Activated CD8-positive, alpha-beta T cell treated with anti-CD3 and anti-CD28 coated beads, Interleukin-2, amount 10 ng/mL, durations not matched to agents 7 days and 5 days (primary cell): ENCODE measurements at regions not wholly inside any gene's neighbourhood (a gene's known extent, or its start where the extent isn't known, plus 50 kb on each side); places are given as distances from the start of the nearest gene placed in this dataset.
"Not testable (repeated sequence)": the region's sequence is repeated elsewhere in the genome, so short reads cannot be mapped to it uniquely, and the experiment has no call there.

ENCODE experiments used
- ATAC-seq: fragments of 150-1000 bp; cut with Tn5 transposase; one replicate; pipeline ENCODE4 v1.10.0; 2021; ENCODE audit warnings: moderate library complexity
- CTCF ChIA-PET: fragments of 350-600 bp; sonication (Branson Sonifier 250); formaldehyde crosslinking; loops from one replicate; lab custom pipeline; 2021; ENCODE audit warnings: antibody characterized with exemption; lab: Charles Lee
- POLR2A ChIA-PET: fragments of 350-600 bp; sonication (Branson Sonifier 250); formaldehyde crosslinking; loops from one replicate; lab custom pipeline; 2021; ENCODE audit warnings: antibody characterized with exemption; lab: Charles Lee
- DNase-seq: peaks from one replicate; pipeline ENCODE4 v3.0.0-alpha.2; 2020
- H3K27ac Mint-ChIP-seq: one replicate; pipeline ENCODE4 v1.8.0; 2021; ENCODE audit warnings: mild to moderate bottlenecking, mixed read lengths
- H3K27me3 Mint-ChIP-seq: one replicate; pipeline ENCODE4 v1.8.0; 2021; ENCODE audit warnings: low read depth, mixed read lengths
- H3K36me3 Mint-ChIP-seq: one replicate; pipeline ENCODE4 v1.8.0; 2021; ENCODE audit warnings: low read depth, mixed read lengths
- H3K4me1 Mint-ChIP-seq: one replicate; pipeline ENCODE4 v1.8.0; 2021; ENCODE audit warnings: low read depth, mixed read lengths
- H3K4me3 Mint-ChIP-seq: one replicate; pipeline ENCODE4 v1.8.0; 2021; ENCODE audit warnings: mild to moderate bottlenecking, mixed read lengths
- H3K9me3 Mint-ChIP-seq: one replicate; pipeline ENCODE4 v1.8.0; 2022; ENCODE audit warnings: mixed read lengths; ENCODE audit not compliant: insufficient read depth

DNA sequence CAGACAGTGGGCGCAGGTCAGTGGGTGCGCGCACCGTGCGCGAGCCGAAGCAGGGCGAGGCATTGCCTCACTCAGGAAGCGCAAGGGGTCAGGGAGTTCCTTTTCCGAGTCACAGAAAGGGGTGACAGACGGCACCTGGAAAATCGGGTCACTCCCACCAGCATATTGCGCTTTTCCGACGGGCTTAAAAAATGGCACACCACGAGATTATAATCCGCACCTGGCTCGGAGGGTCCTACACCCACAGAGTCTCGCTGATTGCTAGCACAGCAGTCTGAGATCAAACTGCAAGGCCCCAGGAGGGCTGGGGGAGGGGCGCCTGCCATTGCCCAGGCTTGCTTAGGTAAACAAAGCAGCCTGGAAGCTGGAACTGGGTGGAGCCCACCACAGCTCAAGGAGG is 372.2 kb downstream of the NKX6-1 start:
- H3K27ac Mint-ChIP-seq, ATAC-seq, CTCF ChIA-PET, H3K4me3 Mint-ChIP-seq, H3K4me1 Mint-ChIP-seq, DNase-seq, H3K36me3 Mint-ChIP-seq, H3K9me3 Mint-ChIP-seq, H3K27me3 Mint-ChIP-seq: not testable (repeated sequence)
- POLR2A ChIA-PET: interaction anchor here (0.7 kb wide), 1 partner anchor 10 kb away, joined by 3 read pairs; no protein-coding TSS in a partner anchor

DNA sequence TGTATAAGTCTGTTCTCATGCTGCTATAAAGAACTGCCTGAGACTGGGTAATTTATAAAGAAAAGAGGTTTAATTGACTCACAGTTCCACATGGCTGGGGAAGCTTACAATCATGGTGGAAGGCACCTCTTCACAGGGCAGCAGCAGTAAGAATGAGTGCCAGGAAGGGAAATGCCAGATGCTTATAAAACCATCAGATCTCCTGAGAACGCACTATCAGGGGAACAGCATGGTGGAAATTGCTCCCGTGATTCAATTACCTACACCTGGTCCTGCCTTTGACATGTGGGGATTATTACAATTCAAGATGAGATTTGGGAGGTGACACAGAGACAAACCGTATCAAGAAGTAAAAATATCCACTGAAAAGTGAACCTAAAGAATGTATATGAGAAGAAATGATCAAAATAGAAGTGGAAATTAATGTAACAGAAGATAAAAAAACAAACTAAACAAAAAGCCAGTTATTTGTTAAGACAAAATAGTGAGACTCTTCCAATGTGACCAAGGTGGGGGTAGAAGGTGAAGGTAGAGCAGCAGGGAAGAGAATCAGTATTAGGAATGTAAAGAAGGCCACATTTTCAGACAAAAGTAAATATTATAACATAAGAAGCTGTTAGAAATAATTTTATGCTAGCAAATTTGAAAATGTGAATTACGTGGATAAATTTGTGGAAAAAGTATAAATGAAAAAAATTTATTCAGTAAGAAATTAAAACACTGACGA is 372.9 kb downstream of the NKX6-1 start:
- Mint-ChIP-seq H3K36me3 (no peaks in the 10 kb centered on the region), H3K9me3 (no peaks in the 10 kb centered on the region), H3K27ac (no peak overlapping the region), H3K4me3 (no peak overlapping the region), H3K4me1 (no peaks in the 10 kb centered on the region), H3K27me3 (no peaks in the 10 kb centered on the region)
- ChIA-PET CTCF (no interaction called here), POLR2A (interaction anchor here (0.7 kb wide), 1 partner anchor 9 kb away, joined by 3 read pairs; no protein-coding TSS in a partner anchor)
- DNase-seq: no peak
- ATAC-seq: no peak

DNA sequence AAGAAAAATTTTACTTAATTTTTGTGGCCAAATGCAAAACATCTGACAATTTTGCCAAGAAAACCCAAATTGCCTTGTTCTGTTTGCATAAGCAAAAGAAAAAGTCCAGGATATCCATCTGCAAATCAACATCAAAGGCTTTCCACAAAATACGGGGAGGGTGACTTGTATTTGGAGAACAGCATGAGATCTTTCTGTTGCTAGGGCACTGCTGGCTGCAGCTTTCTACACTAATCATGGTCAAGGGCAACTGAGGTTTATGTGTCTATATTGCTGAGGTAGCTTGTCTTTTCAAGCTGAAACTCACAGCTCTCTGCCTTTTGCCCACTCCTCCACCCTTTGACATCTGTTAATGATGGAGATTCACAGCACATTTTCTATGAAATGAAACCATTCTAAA is 389.1 kb downstream of the NKX6-1 start:
- peaks cover 8% of the 10 kb centered on the region for H3K9me3 Mint-ChIP-seq
- H3K4me3 Mint-ChIP-seq: no peak overlapping the region
- ChIA-PET CTCF (no interaction called here), POLR2A (no interaction called here)
- H3K36me3 Mint-ChIP-seq: no peaks in the 10 kb centered on the region
- no peak overlapping the region for H3K27ac Mint-ChIP-seq
- no peak for DNase-seq
- ATAC-seq: no peak
- H3K4me1 Mint-ChIP-seq: no peaks in the 10 kb centered on the region
- no peaks in the 10 kb centered on the region for H3K27me3 Mint-ChIP-seq

DNA sequence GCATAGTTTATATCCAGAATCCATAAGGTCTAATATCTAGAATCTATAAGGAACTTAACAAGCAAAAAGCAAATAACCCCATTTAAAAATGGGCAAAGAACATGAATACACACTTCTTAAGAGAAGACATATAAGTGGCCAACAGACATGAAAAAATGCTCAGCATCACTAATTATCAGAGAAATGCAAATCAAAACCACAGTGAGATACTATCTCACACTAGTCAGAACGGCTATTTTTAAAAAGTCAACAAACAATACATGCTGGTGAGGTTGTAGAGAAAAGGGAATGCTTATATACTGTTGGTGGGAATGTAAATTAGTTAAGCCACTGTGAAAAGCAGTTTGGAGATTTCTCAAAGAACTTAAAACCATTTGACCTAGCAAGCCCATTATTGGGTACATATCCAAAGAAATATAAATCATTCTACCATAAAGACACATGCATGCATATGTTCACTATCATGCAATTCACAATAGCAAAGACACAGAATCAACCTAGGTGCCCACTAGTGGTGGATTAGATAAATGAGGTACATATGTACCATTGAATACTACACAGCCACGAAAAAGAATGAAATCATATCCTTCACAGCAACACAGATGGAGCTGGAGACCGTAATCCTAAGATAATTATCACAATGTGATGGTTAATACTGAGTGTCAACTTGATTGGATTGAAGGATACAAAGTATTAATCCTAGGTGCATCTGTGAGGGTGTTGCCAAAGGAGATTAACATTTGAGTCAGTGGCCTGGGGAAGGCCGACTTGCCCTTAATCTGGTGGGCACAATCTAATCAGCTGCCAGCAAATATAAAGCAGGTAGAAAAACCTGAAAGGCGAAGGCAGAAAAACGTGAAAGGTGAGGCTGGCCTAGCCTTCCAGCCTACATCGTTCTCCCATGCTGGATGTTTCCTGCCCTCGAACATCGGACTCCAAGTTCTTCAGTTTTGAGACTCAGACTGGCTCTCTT is 397.2 kb downstream of the NKX6-1 start:
- H3K36me3 Mint-ChIP-seq, H3K9me3 Mint-ChIP-seq, H3K4me3 Mint-ChIP-seq, H3K27ac Mint-ChIP-seq, CTCF ChIA-PET, H3K27me3 Mint-ChIP-seq, ATAC-seq, POLR2A ChIA-PET, DNase-seq, H3K4me1 Mint-ChIP-seq: not testable (repeated sequence)

DNA sequence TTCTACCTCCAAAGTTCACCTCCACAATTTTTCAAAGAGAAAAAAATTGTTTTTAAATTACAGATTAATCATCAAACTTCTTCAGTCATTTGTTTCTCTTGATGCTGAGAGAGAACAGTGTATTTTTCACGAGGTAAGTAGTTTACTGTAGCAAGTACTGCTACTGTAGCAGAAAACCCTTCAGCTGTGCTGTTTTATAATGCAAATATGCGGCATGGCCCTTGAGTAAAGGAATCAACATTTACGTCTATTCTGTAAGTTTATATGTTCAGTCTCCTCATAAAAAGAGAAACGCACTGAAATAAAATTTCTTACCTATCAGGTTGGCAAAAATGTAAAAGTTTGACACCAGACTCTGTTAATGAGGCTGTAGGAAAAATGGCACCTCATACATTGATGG is 399.0 kb downstream of the NKX6-1 start:
- Mint-ChIP-seq H3K4me1 (no peaks in the 10 kb centered on the region), H3K27me3 (no peaks in the 10 kb centered on the region), H3K9me3 (no peaks in the 10 kb centered on the region), H3K36me3 (no peaks in the 10 kb centered on the region), H3K27ac (no peak overlapping the region), H3K4me3 (no peak overlapping the region)
- ATAC-seq (no peak), DNase-seq (no peak)
- ChIA-PET POLR2A (no interaction called here), CTCF (no interaction called here)

DNA sequence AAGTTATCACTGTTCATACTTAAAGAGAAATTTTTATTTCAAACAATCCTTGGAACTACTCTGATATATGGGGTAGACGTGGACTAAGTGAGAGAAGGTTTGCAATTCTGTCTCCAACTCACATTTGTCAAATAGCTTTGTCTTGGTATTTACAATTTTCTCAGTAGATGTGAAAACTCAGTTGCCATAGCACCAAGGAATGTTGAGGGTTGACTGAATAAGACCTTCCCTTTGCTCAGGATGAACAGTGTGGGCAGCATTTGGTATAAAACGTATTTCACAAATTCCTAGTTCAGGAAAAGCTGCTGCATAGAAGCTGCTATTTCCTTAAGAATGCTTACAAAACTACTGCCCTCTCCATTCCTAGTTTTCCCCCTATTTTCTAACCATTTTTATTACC is 399.5 kb downstream of the NKX6-1 start:
- no peaks in the 10 kb centered on the region for H3K9me3 Mint-ChIP-seq
- ChIA-PET POLR2A (no interaction called here), CTCF (no interaction called here)
- H3K4me1 Mint-ChIP-seq: no peaks in the 10 kb centered on the region
- no peak overlapping the region for H3K4me3 Mint-ChIP-seq
- no peaks in the 10 kb centered on the region for H3K36me3 Mint-ChIP-seq
- H3K27me3 Mint-ChIP-seq: no peaks in the 10 kb centered on the region
- no peak for DNase-seq
- no peak for ATAC-seq
- H3K27ac Mint-ChIP-seq: no peak overlapping the region

DNA sequence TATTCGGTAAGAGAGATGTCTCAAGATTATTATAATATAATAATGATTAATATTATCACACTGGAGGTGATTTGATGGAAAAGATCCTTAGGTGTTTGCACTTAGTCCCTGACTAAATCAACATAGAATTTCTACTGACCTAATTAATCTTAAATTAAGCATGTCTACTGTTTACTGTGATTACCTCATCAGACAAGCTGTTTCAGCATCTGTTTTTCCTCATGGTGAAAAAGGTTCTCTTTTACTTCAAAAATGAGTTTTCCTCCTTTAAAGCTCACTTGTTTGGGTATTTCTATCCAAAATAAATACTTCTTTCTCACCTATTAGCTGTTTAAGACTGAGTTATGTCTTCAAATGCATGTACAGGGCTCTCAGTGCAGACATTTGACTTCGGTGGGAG is 407.8 kb downstream of the NKX6-1 start:
- no peak overlapping the region for H3K4me3 Mint-ChIP-seq
- no peaks in the 10 kb centered on the region for H3K9me3 Mint-ChIP-seq
- ATAC-seq (no peak), DNase-seq (no peak)
- no peaks in the 10 kb centered on the region for H3K27me3 Mint-ChIP-seq
- ChIA-PET CTCF (no interaction called here), POLR2A (no interaction called here)
- H3K36me3 Mint-ChIP-seq: no peaks in the 10 kb centered on the region
- H3K4me1 Mint-ChIP-seq: no peaks in the 10 kb centered on the region
- H3K27ac Mint-ChIP-seq: no peak overlapping the region

DNA sequence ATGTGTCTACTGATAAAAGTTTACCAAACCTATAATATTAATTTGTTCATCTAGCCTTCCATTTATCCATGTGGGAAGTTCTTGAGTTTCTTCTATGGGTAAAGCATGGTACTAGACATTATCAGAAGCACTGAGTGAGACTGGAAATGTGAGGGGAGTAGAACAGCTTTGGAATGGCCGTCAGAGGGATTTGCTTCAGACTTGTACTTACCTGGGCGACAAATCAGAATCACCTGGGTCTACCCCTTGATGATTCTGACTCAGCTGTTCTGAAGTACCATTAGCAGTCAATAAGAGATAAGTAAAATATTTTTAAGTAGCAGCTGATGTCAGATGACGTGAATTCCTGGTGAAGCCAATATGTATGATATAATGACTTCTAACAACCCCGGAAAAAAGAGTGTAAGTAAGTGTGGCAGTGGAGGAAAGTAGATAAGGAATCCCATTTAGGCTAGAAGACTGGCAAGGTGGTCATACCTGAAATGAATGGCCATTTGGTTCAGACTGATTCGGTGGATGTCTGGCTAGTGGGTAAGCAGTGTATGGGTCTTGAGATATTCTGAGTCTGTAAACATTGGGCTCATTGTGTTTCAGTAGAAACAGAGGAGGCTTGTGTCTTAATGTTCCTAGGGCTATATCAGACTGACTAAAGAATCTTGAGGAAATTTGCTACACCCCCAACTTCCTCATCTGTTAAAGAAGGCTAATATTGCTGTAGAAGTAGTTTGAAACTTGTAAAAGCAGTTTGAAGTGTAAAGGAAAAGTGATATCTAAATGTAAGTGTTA is 409.2 kb downstream of the NKX6-1 start:
- no peaks in the 10 kb centered on the region for H3K9me3 Mint-ChIP-seq
- DNase-seq (no peak), ATAC-seq (no peak)
- H3K27me3 Mint-ChIP-seq: no peaks in the 10 kb centered on the region
- H3K27ac Mint-ChIP-seq: no peak overlapping the region
- H3K4me3 Mint-ChIP-seq: no peak overlapping the region
- no peaks in the 10 kb centered on the region for H3K36me3 Mint-ChIP-seq
- no peaks in the 10 kb centered on the region for H3K4me1 Mint-ChIP-seq
- ChIA-PET POLR2A (no interaction called here), CTCF (no interaction called here)

DNA sequence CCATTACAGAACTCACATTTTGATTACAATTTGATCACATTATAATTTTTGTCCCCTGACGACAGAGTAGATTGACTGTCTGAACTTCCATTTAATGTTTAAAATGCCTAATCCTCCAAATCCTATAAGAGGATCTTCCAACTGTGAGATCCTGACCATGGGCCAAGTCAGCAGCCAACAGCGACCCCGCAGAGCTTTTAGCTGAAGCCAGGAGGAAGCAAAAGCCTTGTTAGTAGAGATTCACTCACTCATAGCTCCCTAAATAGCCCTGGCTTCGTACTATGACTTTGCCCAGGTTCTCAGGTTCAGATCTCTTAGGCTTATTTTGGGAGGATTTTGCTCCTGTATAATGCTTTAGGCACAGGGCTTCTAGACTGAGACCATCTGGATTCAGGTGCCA is 413.1 kb downstream of the NKX6-1 start:
- CTCF ChIA-PET: interaction anchor here (1.0 kb wide), 1 partner anchor 14 kb away, joined by 3 read pairs; no protein-coding TSS in a partner anchor
- no peaks in the 10 kb centered on the region for H3K27me3 Mint-ChIP-seq
- no peaks in the 10 kb centered on the region for H3K9me3 Mint-ChIP-seq
- DNase-seq: no peak
- no peak overlapping the region for H3K4me3 Mint-ChIP-seq
- ATAC-seq: no peak
- no peak overlapping the region for H3K27ac Mint-ChIP-seq
- H3K36me3 Mint-ChIP-seq: no peaks in the 10 kb centered on the region
- POLR2A ChIA-PET: no interaction called here
- H3K4me1 Mint-ChIP-seq: no peaks in the 10 kb centered on the region

DNA sequence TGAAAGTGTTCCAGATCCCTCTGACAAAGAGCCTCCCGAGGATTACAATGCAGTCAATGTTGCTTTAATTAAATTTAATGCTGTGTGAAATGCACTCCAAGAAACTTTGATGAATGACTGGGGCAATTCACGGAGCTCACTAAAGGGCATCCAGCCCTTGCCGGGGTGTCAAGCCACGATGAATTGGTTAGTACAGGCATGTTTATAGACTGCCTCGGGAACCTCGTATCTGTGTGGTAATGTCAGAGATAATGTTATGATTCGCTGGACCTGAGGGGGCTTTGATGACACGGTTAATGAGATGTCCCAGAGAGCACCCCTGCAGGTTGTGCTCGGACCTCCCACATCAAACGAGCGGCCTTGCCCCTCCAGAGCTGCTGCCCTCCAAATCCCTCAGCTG is 428.8 kb downstream of the NKX6-1 start:
- ChIA-PET POLR2A (no interaction called here), CTCF (no interaction called here)
- no peak for ATAC-seq
- DNase-seq: no peak
- H3K4me3 Mint-ChIP-seq: no peak overlapping the region
- no peaks in the 10 kb centered on the region for H3K9me3 Mint-ChIP-seq
- H3K27ac Mint-ChIP-seq: no peak overlapping the region
- no peaks in the 10 kb centered on the region for H3K4me1 Mint-ChIP-seq
- H3K36me3 Mint-ChIP-seq: no peaks in the 10 kb centered on the region
- H3K27me3 Mint-ChIP-seq: no peaks in the 10 kb centered on the region

DNA sequence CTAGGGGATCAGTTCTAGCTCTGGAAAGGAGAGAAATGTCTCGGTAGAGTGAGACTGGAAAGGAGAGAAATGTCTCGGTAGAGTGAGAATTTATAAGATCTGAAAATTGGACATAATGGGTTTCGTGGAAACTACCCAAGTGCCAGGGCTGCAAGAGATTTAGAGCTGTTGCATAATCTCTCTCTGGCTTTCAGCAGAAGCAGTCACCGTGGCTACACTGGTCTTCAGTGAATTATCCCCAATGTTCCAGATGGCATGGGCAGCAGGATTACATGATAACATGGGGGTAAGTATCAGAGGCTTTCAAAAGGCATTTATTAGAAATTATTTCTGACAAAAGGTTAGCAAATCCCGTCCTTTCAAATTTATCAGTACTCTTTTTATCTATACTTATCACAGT is 435.5 kb downstream of the NKX6-1 start:
- no peak for ATAC-seq
- POLR2A ChIA-PET: no interaction called here

More for the DNA sequence above, 435.5 kb downstream of the NKX6-1 start:
- no peaks in the 10 kb centered on the region for H3K27me3 Mint-ChIP-seq
- H3K4me3 Mint-ChIP-seq: no peak overlapping the region
- no peaks in the 10 kb centered on the region for H3K4me1 Mint-ChIP-seq
- H3K36me3 Mint-ChIP-seq: no peaks in the 10 kb centered on the region
- H3K27ac Mint-ChIP-seq: no peak overlapping the region
- DNase-seq: no peak
- CTCF ChIA-PET: no interaction called here
- H3K9me3 Mint-ChIP-seq: no peaks in the 10 kb centered on the region
